ENCODE measurements at regions not wholly inside any gene's neighbourhood (a gene's known extent, or its start where the extent isn't known, plus 50 kb on each side); places are given as distances from the start of the nearest gene placed in this dataset.

DNA sequence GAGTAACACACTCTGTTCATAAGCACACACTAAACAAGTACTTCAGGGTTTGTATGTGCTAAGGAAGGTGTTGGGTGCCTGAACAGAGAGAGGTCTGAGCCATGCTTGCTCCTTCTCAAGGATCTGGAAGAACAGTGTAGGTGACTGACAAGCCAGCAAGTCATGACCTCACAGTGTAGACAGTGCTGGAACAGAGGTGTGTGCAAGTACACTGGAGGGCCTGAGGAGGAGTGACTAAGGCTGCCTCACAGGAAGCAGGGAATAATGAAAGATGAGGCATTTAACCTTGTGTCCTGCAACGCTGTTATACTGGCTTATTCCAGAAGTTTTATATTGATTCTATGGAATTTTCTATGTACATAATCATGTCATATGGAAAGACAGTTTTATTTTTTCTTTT lies 83.9 kb downstream of the TMEM174 start:
- H3K9me3 ChIP-seq (ENCODE audit: low read depth, low read length, poor library complexity, severe bottlenecking) = no peaks in the 10 kb centered on the region
- no peaks in the 10 kb centered on the region for H3K4me1 ChIP-seq (ENCODE audit: insufficient read depth, low read length, poor library complexity, severe bottlenecking)
- no peak for DNase-seq (ENCODE audit: low spot score)
- TF ChIP-seq, protein P1, sequence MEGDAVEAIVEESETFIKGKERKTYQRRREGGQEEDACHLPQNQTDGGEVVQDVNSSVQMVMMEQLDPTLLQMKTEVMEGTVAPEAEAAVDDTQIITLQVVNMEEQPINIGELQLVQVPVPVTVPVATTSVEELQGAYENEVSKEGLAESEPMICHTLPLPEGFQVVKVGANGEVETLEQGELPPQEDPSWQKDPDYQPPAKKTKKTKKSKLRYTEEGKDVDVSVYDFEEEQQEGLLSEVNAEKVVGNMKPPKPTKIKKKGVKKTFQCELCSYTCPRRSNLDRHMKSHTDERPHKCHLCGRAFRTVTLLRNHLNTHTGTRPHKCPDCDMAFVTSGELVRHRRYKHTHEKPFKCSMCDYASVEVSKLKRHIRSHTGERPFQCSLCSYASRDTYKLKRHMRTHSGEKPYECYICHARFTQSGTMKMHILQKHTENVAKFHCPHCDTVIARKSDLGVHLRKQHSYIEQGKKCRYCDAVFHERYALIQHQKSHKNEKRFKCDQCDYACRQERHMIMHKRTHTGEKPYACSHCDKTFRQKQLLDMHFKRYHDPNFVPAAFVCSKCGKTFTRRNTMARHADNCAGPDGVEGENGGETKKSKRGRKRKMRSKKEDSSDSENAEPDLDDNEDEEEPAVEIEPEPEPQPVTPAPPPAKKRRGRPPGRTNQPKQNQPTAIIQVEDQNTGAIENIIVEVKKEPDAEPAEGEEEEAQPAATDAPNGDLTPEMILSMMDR (conservative IDR thresholded peaks at IDR 0.05; ENCODE audit: low read depth, low read length) = no peak
- no peak overlapping the region for H3K27ac ChIP-seq (ENCODE audit: low read depth, low read length, poor library complexity, severe bottlenecking)
- no TSS peak for BruUV-seq (replicated peaks)
- POLR2A ChIA-PET (ENCODE audit: low non-redundant PET) = no interaction called here
- H3K27me3 ChIP-seq (replicated peaks; ENCODE audit: insufficient read depth, low read depth, low read length, poor library complexity) = no peaks in the 10 kb centered on the region
- intact Hi-C loops (cut with micrococcal nuclease; ENCODE audit: unreplicated experiment) = no loop called here
- no peaks in the 10 kb centered on the region for H3K36me3 ChIP-seq (ENCODE audit: insufficient read depth, low read length, poor library complexity, severe bottlenecking)
- CTCF ChIA-PET = no interaction called here
- no peak overlapping the region for H3K4me3 ChIP-seq (ENCODE audit: low read depth, low read length, poor library complexity, severe bottlenecking)

GRCh38 chr5:73256462-73256861 lies 83.5 kb downstream of the TMEM174 start:
- no peak for DNase-seq (ENCODE audit: low spot score)
- no peak for TF ChIP-seq EZH2 (IDR thresholded peaks at IDR 0.05; ENCODE audit: borderline replicate concordance, low read depth, low read length, poor library complexity, severe bottlenecking)
- TF ChIP-seq, protein P1 (conservative IDR thresholded peaks at IDR 0.05; ENCODE audit: low read depth, low read length) = no peak
- H3K36me3 ChIP-seq (ENCODE audit: insufficient read depth, low read length, poor library complexity, severe bottlenecking) = no peaks in the 10 kb centered on the region
- no peaks in the 10 kb centered on the region for H3K9me3 ChIP-seq (ENCODE audit: low read depth, low read length, poor library complexity, severe bottlenecking)
- ChIA-PET CTCF (no interaction called here), POLR2A (ENCODE audit: low non-redundant PET) (no interaction called here)
- no peak overlapping the region for H3K4me3 ChIP-seq (ENCODE audit: low read depth, low read length, poor library complexity, severe bottlenecking)
- BruUV-seq (replicated peaks) = no TSS peak
- intact Hi-C loops (cut with micrococcal nuclease; ENCODE audit: unreplicated experiment) = no loop called here
- H3K4me1 ChIP-seq (ENCODE audit: insufficient read depth, low read length, poor library complexity, severe bottlenecking) = no peaks in the 10 kb centered on the region
- H3K27ac ChIP-seq (ENCODE audit: low read depth, low read length, poor library complexity, severe bottlenecking) = no peak overlapping the region
- H3K27me3 ChIP-seq (replicated peaks; ENCODE audit: insufficient read depth, low read depth, low read length, poor library complexity) = no peaks in the 10 kb centered on the region

DNA sequence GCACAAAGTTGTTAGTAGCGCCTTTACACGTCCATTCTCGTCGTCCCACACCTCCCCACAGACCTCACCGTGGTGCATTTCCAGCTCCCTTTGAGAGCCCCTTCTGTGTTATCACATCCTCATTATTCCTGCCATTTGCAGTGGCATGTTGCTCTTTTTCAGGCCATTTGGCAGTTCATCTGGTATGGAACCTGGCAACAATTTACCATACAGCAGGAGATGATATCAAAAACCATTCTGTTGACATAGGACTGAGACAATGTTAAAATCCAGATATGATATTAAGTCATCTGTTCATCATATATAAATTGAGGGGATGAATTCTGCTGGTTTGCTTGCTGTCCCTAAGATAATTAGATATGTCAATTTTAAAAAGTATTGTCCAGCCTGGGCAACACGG lies 83.0 kb downstream of the TMEM174 start:
- H3K4me1 ChIP-seq (ENCODE audit: insufficient read depth, low read length, poor library complexity, severe bottlenecking) = no peaks in the 10 kb centered on the region
- DNase-seq (ENCODE audit: low spot score) = no peak
- no peaks in the 10 kb centered on the region for H3K9me3 ChIP-seq (ENCODE audit: low read depth, low read length, poor library complexity, severe bottlenecking)
- TF ChIP-seq EZH2 (IDR thresholded peaks at IDR 0.05; ENCODE audit: borderline replicate concordance, low read depth, low read length, poor library complexity, severe bottlenecking) = no peak
- TF ChIP-seq, protein P1 (conservative IDR thresholded peaks at IDR 0.05; ENCODE audit: low read depth, low read length) = no peak
- H3K4me3 ChIP-seq (ENCODE audit: low read depth, low read length, poor library complexity, severe bottlenecking) = no peak overlapping the region
- ChIA-PET CTCF (no interaction called here), POLR2A (ENCODE audit: low non-redundant PET) (no interaction called here)
- no peak overlapping the region for H3K27ac ChIP-seq (ENCODE audit: low read depth, low read length, poor library complexity, severe bottlenecking)
- H3K27me3 ChIP-seq (replicated peaks; ENCODE audit: insufficient read depth, low read depth, low read length, poor library complexity) = no peaks in the 10 kb centered on the region
- no peaks in the 10 kb centered on the region for H3K36me3 ChIP-seq (ENCODE audit: insufficient read depth, low read length, poor library complexity, severe bottlenecking)
- intact Hi-C loops (cut with micrococcal nuclease; ENCODE audit: unreplicated experiment) = no loop called here
- no TSS peak for BruUV-seq (replicated peaks)

Measured in A673 (cell line).